OCI-LY3 (cell line): ENCODE measurements at regions not wholly inside any gene's neighbourhood (a gene's known extent, or its start where the extent isn't known, plus 50 kb on each side); places are given as distances from the start of the nearest gene placed in this dataset.

Source experiments
- CTCF ChIP-seq: fragments of 200-600, 300-600 bp; sonication (generic); IDR thresholded peaks from 2 replicates; pipeline ENCODE4 v1.5.1; 2014; ENCODE audit warnings: antibody characterized with exemption, low read length, low read depth
- EZH2phosphoT487 ChIP-seq: fragments of 200-600 bp; shearing (Covaris generic); IDR thresholded peaks from 2 replicates; pipeline ENCODE4 v1.6.1; 2018; ENCODE audit warnings: antibody characterized with exemption, mixed run types, low read depth

- no peak for TF ChIP-seq CTCF
- TF ChIP-seq EZH2phosphoT487, result no peak
Observed at GRCh38 chr1:29856340-29857114, 620.2 kb downstream of the PTPRU start.
